ENCODE measurements at regions not wholly inside any gene's neighbourhood (a gene's known extent, or its start where the extent isn't known, plus 50 kb on each side); places are given as distances from the start of the nearest gene placed in this dataset.

GRCh38 chr9:111237447-111237846 is 92.6 kb downstream of the OR2K2 start:
- Mint-ChIP-seq H3K36me3 (no peaks in the 10 kb centered on the region), H3K4me1 (peaks cover 10% of the 10 kb centered on the region), H3K4me3 (no peak overlapping the region), H3K9me3 (no peaks in the 10 kb centered on the region), H3K27ac (no peak overlapping the region), H3K27me3 (ENCODE audit: low read depth) (no peaks in the 10 kb centered on the region)
- DNase-seq (ENCODE audit: low spot score in 2 of 2, unreplicated experiment in 2 of 2) = no peak
- no peak for TF ChIP-seq CTCF (IDR thresholded peaks at IDR 0.05; ENCODE audit: unreplicated experiment)

- Mint-ChIP-seq H3K27me3 (ENCODE audit: low read depth) (no peaks in the 10 kb centered on the region), H3K4me3 (no peak overlapping the region), H3K36me3 (no peaks in the 10 kb centered on the region), H3K9me3 (no peaks in the 10 kb centered on the region), H3K27ac (no peak overlapping the region), H3K4me1 (peaks cover 10% of the 10 kb centered on the region)
- no peak for TF ChIP-seq CTCF (IDR thresholded peaks at IDR 0.05; ENCODE audit: unreplicated experiment)
- no peak for DNase-seq (ENCODE audit: low spot score in 2 of 2, unreplicated experiment in 2 of 2)
Observed at GRCh38 chr9:111236332-111236731, 93.7 kb downstream of the OR2K2 start.

- Mint-ChIP-seq H3K4me3 (no peak overlapping the region), H3K27ac (no peak overlapping the region), H3K9me3 (no peaks in the 10 kb centered on the region), H3K4me1 (peaks cover 10% of the 10 kb centered on the region), H3K36me3 (no peaks in the 10 kb centered on the region), H3K27me3 (ENCODE audit: low read depth) (no peaks in the 10 kb centered on the region)
- TF ChIP-seq CTCF (IDR thresholded peaks at IDR 0.05; ENCODE audit: unreplicated experiment) = no peak
- no peak for DNase-seq (ENCODE audit: low spot score in 2 of 2, unreplicated experiment in 2 of 2)
Observed at GRCh38 chr9:111233963-111234362, 96.1 kb downstream of the OR2K2 start.

- H3K27me3 Mint-ChIP-seq (ENCODE audit: low read depth) = no peaks in the 10 kb centered on the region
- no peak for DNase-seq (ENCODE audit: low spot score in 2 of 2, unreplicated experiment in 2 of 2)
- H3K9me3 Mint-ChIP-seq = peaks cover 3% of the 10 kb centered on the region
- H3K4me3 Mint-ChIP-seq = no peak overlapping the region
- H3K27ac Mint-ChIP-seq = no peak overlapping the region
- peaks cover 10% of the 10 kb centered on the region for H3K4me1 Mint-ChIP-seq
- no peak for TF ChIP-seq CTCF (IDR thresholded peaks at IDR 0.05; ENCODE audit: unreplicated experiment)
- no peaks in the 10 kb centered on the region for H3K36me3 Mint-ChIP-seq
Observed at GRCh38 chr9:111232997-111233790, 96.8 kb downstream of the OR2K2 start.

- Mint-ChIP-seq H3K4me3 (no peak overlapping the region), H3K27ac (no peak overlapping the region)
- TF ChIP-seq CTCF (IDR thresholded peaks at IDR 0.05; ENCODE audit: unreplicated experiment) = no peak
Observed at GRCh38 chr9:111231801-111232580, 98.0 kb downstream of the OR2K2 start.

More at GRCh38 chr9:111231801-111232580, 98.0 kb downstream of the OR2K2 start:
- H3K27me3 Mint-ChIP-seq (ENCODE audit: low read depth) = no peaks in the 10 kb centered on the region
- no peak for DNase-seq (ENCODE audit: low spot score in 2 of 2, unreplicated experiment in 2 of 2)
- H3K4me1 Mint-ChIP-seq = peaks cover 10% of the 10 kb centered on the region
- H3K9me3 Mint-ChIP-seq = peaks cover 3% of the 10 kb centered on the region
- H3K36me3 Mint-ChIP-seq = no peaks in the 10 kb centered on the region

Data from mesothelial cell of epicardium (in vitro differentiated cells).